GM15510 (cell line): ENCODE measurements at regions not wholly inside any gene's neighbourhood (a gene's known extent, or its start where the extent isn't known, plus 50 kb on each side); places are given as distances from the start of the nearest gene placed in this dataset.

Experiments used
- POLR2A ChIP-seq: IDR thresholded peaks from 3 replicates; pipeline ENCODE4 v1.6.1; 2011; ENCODE audit warnings: borderline replicate concordance; ENCODE audit not compliant: insufficient read length; ENCODE audit errors: extremely low read depth

- TF ChIP-seq POLR2A = no peak
These were observed 145.4 kb upstream of the GOLIM4 start for GRCh38 chr3:168241156-168241555.

DNA sequence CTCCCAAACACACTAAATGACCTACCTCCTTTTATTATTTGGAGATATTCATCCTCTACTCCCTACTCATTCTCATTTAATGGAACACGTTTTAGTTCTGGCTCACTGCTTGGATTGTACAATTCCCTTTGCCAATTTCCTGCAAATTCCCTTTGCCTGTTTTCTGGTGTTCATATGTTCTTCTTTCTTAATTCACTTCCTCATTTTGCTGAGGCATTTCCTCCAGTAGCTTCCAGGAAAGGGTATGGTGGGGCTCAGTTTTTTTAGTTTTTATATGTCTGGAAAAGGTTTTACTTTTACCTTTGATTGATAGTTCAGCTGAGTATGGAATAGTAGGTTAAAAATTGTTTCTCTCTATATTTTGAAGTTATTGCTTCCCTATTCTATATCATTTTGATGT lies 143.6 kb upstream of the GOLIM4 start:
- TF ChIP-seq POLR2A = no peak

GRCh38 chr3:168233001-168233400 lies 137.3 kb upstream of the GOLIM4 start:
- no peak for TF ChIP-seq POLR2A

- TF ChIP-seq POLR2A = no peak
These were observed 127.4 kb upstream of the GOLIM4 start for GRCh38 chr3:168223085-168223484.

DNA sequence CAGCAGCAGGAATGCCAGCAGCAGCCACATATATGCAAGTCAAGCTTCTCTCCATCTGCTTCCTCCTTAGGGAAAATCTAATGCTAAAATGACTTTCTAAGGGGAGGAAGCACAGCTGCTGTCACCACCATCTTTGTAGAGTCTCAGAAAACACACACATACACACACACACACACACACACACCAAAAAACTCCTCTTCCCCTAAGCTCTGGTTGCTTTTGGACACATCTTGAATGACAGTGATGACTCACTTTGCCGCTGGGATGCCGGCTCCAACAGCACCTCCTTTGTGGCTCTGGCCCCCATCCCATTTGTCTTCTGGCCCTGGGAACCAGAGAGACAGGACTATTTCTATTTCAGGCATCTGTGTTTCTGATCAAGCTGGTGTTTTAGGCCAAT lies 124.8 kb upstream of the GOLIM4 start:
- no peak for TF ChIP-seq POLR2A

DNA sequence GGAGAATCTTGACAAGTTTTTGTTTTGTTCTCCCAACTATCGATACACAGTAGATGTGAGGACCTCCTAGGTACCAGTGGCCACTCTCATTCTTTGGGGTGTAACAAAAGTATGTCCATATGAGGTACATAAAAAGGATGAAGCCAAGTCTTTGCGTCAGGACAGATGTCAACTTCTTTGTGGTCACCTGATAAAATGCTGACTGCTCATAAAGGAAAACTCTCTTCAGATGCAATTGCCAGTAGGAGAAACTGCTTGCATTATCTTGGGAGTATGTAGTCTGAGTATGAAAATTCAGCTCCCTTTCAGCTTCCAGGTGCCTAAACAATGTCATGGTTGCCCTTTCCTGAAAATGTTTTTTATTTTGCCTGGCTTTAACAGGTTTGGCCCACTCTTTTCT lies 123.8 kb upstream of the GOLIM4 start:
- TF ChIP-seq POLR2A = no peak

DNA sequence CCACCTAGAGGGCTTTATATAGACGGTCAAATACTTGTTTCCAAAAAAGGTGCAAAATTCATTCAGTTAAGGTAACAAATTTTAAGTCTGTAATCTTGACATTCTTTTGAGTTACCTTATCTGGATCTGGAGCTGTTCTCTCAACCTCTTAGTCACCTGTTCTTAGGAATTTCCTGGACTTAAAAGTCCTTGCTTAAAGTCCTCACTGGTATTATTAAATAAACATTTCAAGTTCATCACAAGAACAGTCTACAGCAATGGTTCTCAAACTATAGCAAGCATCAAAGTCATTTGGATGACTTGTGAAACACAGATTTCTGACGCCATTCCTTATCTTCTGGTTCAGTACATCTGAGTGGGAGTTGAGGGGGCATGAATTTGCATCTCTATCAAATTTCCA lies 122.9 kb upstream of the GOLIM4 start:
- no peak for TF ChIP-seq POLR2A

- TF ChIP-seq POLR2A = no peak
These were observed 121.1 kb upstream of the GOLIM4 start for GRCh38 chr3:168216851-168217250.

GRCh38 chr3:168213920-168214319 lies 118.2 kb upstream of the GOLIM4 start:
- no peak for TF ChIP-seq POLR2A

DNA sequence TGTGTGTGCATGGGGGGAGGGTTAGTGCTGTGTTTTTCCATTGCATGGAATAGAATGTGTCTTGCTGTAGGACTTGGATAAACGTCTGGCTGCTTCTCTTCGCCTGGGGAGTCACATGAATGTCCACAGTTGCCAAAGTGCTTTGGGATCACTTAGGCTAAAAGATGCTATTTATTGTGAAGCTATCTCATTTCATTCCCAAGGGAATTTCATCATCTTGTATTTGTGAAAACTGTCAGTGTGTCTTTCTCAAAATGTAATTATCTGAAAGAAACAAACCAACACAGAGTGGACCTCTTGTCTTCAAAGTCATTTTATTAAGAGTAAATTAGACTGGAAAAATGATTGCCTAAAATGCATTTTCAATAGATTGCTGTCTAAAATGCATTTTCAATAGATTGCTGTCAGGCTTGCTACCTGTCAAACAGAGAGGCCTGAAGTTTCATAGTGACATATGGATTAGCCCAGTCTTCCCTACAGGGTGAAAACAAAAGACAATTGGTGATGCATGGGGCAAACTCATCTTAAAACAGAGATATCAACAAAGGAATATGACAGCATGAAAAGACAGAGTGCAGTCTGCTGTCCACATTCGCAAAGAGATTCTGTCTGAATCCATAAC lies 117.1 kb upstream of the GOLIM4 start:
- no peak for TF ChIP-seq POLR2A

DNA sequence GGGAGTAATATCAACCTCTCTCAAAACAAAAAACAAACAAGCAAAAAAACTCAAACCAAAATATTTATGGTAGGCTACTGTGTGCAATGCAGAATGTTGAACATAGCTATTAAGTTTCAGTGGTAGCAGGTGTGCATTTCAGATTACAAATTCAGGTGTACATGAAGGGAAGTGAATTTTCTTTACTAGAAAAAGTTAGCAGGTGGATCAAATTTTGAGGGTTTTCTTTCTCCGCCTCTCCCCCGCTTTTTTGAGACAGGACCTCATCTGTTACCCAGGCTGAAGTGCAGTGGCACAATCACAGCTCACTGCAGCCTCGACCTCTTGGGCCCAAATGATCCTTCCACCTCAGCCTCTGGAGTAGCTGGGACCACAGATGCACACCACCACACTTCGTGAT lies 109.7 kb upstream of the GOLIM4 start:
- TF ChIP-seq POLR2A = no peak

- no peak for TF ChIP-seq POLR2A
These were observed 101.4 kb upstream of the GOLIM4 start for GRCh38 chr3:168197162-168197561.

- TF ChIP-seq POLR2A = no peak
These were observed 96.1 kb upstream of the GOLIM4 start for GRCh38 chr3:168191856-168192255.

- no peak for TF ChIP-seq POLR2A
These were observed 91.5 kb upstream of the GOLIM4 start for GRCh38 chr3:168187233-168187632.

GRCh38 chr3:168186293-168186983 lies 90.7 kb upstream of the GOLIM4 start:
- no peak for TF ChIP-seq POLR2A

- no peak for TF ChIP-seq POLR2A
These were observed 88.0 kb upstream of the GOLIM4 start for GRCh38 chr3:168183774-168184173.
